BLaER1 treated with 17β-estradiol and CSF1 and Interleukin-3, amounts not matched to agents 10 nM and 100 nM (cell line): ENCODE measurements at regions not wholly inside any gene's neighbourhood (a gene's known extent, or its start where the extent isn't known, plus 50 kb on each side); places are given as distances from the start of the nearest gene placed in this dataset.

ENCODE experiments used
- H3K27ac ChIP-seq, 11 experiments: shearing (Covaris generic); formaldehyde crosslinking; 2 replicates each; pipeline ENCODE4 v1.8.1; 2022
- H3K27me3 ChIP-seq, 11 experiments: shearing (Covaris generic); formaldehyde crosslinking; 2 replicates each; pipeline ENCODE4 v1.8.1; 2022
- H3K36me3 ChIP-seq, 11 experiments: shearing (Covaris generic); formaldehyde crosslinking; 2 replicates each; pipeline ENCODE4 v1.8.1; 2022
- H3K4me1 ChIP-seq, 10 experiments: shearing (Covaris generic); formaldehyde crosslinking; 2 replicates each; pipeline ENCODE4 v1.8.1; 2022
- H3K4me2 ChIP-seq, 11 experiments: shearing (Covaris generic); formaldehyde crosslinking; 2 replicates each; pipeline ENCODE4 v1.8.1; 2022
- H3K4me3 ChIP-seq, 10 experiments: shearing (Covaris generic); formaldehyde crosslinking; 2 replicates each; pipeline ENCODE4 v1.8.1; 2022
- H3K9ac ChIP-seq, 11 experiments: shearing (Covaris generic); formaldehyde crosslinking; 2 replicates each; pipeline ENCODE4 v1.8.1; 2022
- H3K9me3 ChIP-seq, 11 experiments: shearing (Covaris generic); formaldehyde crosslinking; replicated peaks in 1 of 11; 2 replicates each; pipeline ENCODE4 v1.8.1; 2022
- H4K20me1 ChIP-seq, 11 experiments: shearing (Covaris generic); formaldehyde crosslinking; 2 replicates each; pipeline ENCODE4 v1.8.1; 2022
- Cebpa-rat ChIP-seq, 11 experiments: shearing (Covaris generic); IDR thresholded peaks; 2 replicates each; pipeline ENCODE4 v1.8.1; 2022

- TF ChIP-seq Cebpa-rat (IDR thresholded peaks at IDR 0.05): no peak
- H3K4me1 ChIP-seq: peaks cover 0 to 26% (median 16%) of the 10 kb centered on the region in 10 experiments; a peak in 14 of 20 replicates
- no peaks in the 10 kb centered on the region for H3K27me3 ChIP-seq
- no peaks in the 10 kb centered on the region; a peak in 1 of 22 replicates for H3K9me3 ChIP-seq
- no peak overlapping the region for H3K9ac ChIP-seq
- no peaks in the 10 kb centered on the region for H3K36me3 ChIP-seq
- no peak overlapping the region for H3K27ac ChIP-seq
- H4K20me1 ChIP-seq: no peaks in the 10 kb centered on the region
- H3K4me3 ChIP-seq: no peak overlapping the region
- H3K4me2 ChIP-seq: peak overlapping the region in 4 of 11 experiments; percentile 14 to 61 (median 30); a peak in 4 of 22 replicates
Measured at GRCh38 chr1:232386294-232386693, 243.6 kb downstream of the SIPA1L2 start.

- Histone ChIP-seq H3K36me3 (no peaks in the 10 kb centered on the region), H3K4me1 (peaks cover 0 to 26% (median 16%) of the 10 kb centered on the region in 10 experiments; a peak in 14 of 20 replicates), H3K27me3 (no peaks in the 10 kb centered on the region), H3K9me3 (no peaks in the 10 kb centered on the region; a peak in 1 of 22 replicates), H3K4me3 (no peak overlapping the region), H3K27ac (no peak overlapping the region), H4K20me1 (no peaks in the 10 kb centered on the region), H3K9ac (no peak overlapping the region), H3K4me2 (no peak overlapping the region)
- TF ChIP-seq Cebpa-rat (IDR thresholded peaks at IDR 0.05): no peak
Measured at GRCh38 chr1:232385221-232385620, 244.7 kb downstream of the SIPA1L2 start.

GRCh38 chr1:232384171-232384883 is 245.6 kb downstream of the SIPA1L2 start:
- Histone ChIP-seq H3K4me1 (peaks cover 0 to 26% (median 16%) of the 10 kb centered on the region in 10 experiments; a peak in 14 of 20 replicates), H3K36me3 (no peaks in the 10 kb centered on the region), H3K4me2 (no peak overlapping the region), H3K9me3 (no peaks in the 10 kb centered on the region; a peak in 1 of 22 replicates), H4K20me1 (no peaks in the 10 kb centered on the region), H3K9ac (no peak overlapping the region), H3K4me3 (no peak overlapping the region), H3K27me3 (no peaks in the 10 kb centered on the region), H3K27ac (no peak overlapping the region)
- TF ChIP-seq Cebpa-rat (IDR thresholded peaks at IDR 0.05): no peak

DNA sequence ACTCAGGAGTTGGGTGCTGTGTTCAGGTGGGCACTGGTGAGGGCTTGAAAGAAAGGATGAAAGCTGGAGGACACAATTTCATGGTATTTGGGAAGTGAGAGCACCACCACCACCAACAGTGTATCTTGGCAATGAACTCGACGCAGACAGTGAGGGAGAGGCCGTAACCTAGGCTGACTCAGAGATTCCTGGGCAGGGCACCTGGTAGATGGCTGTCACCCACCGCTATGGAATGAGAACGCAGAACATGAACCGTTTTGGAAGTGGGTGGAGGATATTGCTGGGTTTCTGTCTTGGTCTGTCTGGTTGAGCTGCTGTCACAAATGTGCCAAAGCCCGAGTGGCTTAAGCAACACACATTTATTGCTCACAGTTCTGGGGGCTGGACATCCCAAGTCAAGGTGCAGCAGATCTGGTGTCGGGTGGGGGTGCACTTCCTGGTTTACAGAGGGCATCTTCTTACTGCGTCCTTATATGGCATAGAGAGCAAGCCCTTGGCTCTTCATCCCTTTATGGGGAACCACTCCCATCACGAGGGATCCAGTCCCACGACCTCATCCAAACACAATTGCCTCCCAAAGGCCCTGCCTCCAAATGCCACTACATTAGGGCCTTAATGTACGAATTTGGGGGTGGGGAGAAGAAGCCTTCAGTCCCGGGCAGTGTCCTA is 246.3 kb downstream of the SIPA1L2 start:
- H3K4me3 ChIP-seq: no peak overlapping the region
- no peak overlapping the region for H3K27ac ChIP-seq
- H3K4me2 ChIP-seq: no peak overlapping the region
- H4K20me1 ChIP-seq: no peaks in the 10 kb centered on the region
- H3K36me3 ChIP-seq: no peaks in the 10 kb centered on the region
- no peaks in the 10 kb centered on the region for H3K27me3 ChIP-seq
- H3K9ac ChIP-seq: no peak overlapping the region
- no peak for TF ChIP-seq Cebpa-rat (IDR thresholded peaks at IDR 0.05)
- H3K9me3 ChIP-seq: no peaks in the 10 kb centered on the region
- H3K4me1 ChIP-seq: peaks cover 0 to 24% (median 14%) of the 10 kb centered on the region in 10 experiments; a peak in 14 of 20 replicates

- Histone ChIP-seq H3K9me3 (no peaks in the 10 kb centered on the region), H3K4me3 (no peak overlapping the region), H3K27ac (no peak overlapping the region), H3K4me1 (peaks cover 0 to 15% (median 7%) of the 10 kb centered on the region in 10 experiments; a peak in 10 of 20 replicates), H3K36me3 (no peaks in the 10 kb centered on the region), H3K4me2 (no peak overlapping the region), H3K9ac (no peak overlapping the region), H4K20me1 (no peaks in the 10 kb centered on the region), H3K27me3 (no peaks in the 10 kb centered on the region)
- TF ChIP-seq Cebpa-rat (IDR thresholded peaks at IDR 0.05): no peak
Measured at GRCh38 chr1:232382671-232383070, 247.3 kb downstream of the SIPA1L2 start.

DNA sequence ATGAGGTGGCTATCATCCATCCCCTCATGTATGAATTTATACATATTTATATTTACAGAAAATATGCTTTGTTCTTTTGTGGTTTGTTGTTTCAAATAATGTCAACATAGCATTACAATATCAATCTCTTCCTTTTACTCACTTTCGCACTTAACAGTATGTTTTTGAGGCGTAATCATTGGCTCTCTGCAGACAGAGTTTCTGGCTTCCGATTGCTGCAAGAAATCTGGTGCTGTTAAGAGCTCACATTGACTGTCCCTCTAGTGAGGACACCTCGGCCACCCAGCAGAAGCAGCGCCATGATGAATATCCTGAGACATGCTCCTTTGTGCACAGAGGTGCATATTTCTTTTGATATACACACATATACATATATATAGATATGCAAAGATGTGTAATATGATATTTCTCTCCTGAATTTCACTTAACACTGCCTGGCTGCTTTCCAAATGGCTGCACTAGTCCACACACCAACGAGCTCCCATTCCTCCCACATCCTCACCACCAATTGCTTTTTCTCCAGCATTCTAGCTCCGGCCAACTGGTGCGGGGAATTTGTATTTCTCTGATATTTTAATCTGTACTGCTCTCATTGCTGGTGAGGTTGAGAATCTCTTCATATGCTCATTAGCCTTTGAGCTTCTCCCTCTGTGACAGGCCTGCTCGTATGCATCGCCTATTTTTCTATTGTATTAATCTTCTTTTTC is 248.4 kb downstream of the SIPA1L2 start:
- no peaks in the 10 kb centered on the region for H3K9me3 ChIP-seq
- H3K4me1 ChIP-seq: peaks cover 0 to 4% (median under 1%) of the 10 kb centered on the region in 10 experiments; a peak in 6 of 20 replicates
- no peaks in the 10 kb centered on the region for H3K36me3 ChIP-seq
- TF ChIP-seq Cebpa-rat (IDR thresholded peaks at IDR 0.05): no peak
- H3K27ac ChIP-seq: no peak overlapping the region
- H4K20me1 ChIP-seq: no peaks in the 10 kb centered on the region
- no peak overlapping the region for H3K9ac ChIP-seq
- no peak overlapping the region for H3K4me2 ChIP-seq
- no peaks in the 10 kb centered on the region for H3K27me3 ChIP-seq
- H3K4me3 ChIP-seq: no peak overlapping the region

DNA sequence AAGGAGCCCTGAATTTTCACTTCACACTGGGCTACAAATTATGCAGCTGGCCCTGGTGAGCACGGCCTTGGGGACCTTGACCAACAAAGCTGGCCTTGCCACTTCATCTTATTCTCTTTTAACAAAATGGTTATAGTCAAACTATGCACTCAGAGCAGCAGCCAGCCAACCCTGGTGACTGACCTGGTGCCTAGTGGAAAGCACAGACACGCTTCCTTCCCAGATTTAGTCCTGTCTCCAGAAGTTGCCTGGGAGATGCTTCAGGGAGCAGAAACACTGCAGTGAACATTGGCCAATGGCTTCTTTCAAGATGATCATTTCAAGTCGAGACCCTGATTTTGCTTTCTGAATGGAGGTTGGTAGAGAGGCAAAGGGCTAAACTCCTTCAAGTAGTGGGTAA is 249.3 kb downstream of the SIPA1L2 start:
- H3K27me3 ChIP-seq: no peaks in the 10 kb centered on the region
- H4K20me1 ChIP-seq: no peaks in the 10 kb centered on the region
- no peak overlapping the region for H3K27ac ChIP-seq
- no peak overlapping the region for H3K4me3 ChIP-seq
- no peaks in the 10 kb centered on the region for H3K4me1 ChIP-seq
- H3K36me3 ChIP-seq: no peaks in the 10 kb centered on the region
- H3K9me3 ChIP-seq: no peaks in the 10 kb centered on the region
- no peak overlapping the region for H3K9ac ChIP-seq
- no peak overlapping the region for H3K4me2 ChIP-seq
- TF ChIP-seq Cebpa-rat (IDR thresholded peaks at IDR 0.05): no peak

DNA sequence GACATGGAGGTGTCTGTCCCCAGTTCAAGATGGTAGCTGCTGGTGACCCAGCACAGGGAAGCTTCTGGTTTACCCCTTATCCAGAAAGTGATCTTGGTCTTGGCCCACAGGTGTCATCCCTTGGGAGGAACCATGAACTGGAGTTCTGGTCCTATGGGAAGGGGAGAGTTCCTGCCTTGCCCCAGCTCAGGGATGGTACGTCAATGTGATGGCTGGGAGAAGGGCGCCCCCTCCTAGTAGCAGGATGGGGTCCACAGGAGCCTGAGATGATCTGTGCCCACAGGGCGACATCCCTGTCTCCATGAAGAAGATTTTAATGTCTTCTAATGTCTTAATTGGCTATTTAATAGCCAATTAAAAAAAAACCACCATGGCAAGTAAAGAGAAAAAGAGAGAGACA is 249.8 kb downstream of the SIPA1L2 start:
- TF ChIP-seq Cebpa-rat (IDR thresholded peaks at IDR 0.05): no peak
- H3K36me3 ChIP-seq: no peaks in the 10 kb centered on the region
- H3K9me3 ChIP-seq: no peaks in the 10 kb centered on the region
- no peaks in the 10 kb centered on the region for H3K4me1 ChIP-seq
- H3K27ac ChIP-seq: no peak overlapping the region
- H3K4me3 ChIP-seq: no peak overlapping the region
- H4K20me1 ChIP-seq: no peaks in the 10 kb centered on the region
- H3K27me3 ChIP-seq: no peaks in the 10 kb centered on the region
- no peak overlapping the region for H3K9ac ChIP-seq
- H3K4me2 ChIP-seq: no peak overlapping the region

GRCh38 chr1:232379063-232379434 is 250.9 kb downstream of the SIPA1L2 start:
- no peaks in the 10 kb centered on the region for H4K20me1 ChIP-seq
- H3K4me3 ChIP-seq: no peak overlapping the region
- no peak overlapping the region for H3K27ac ChIP-seq
- H3K9me3 ChIP-seq: no peaks in the 10 kb centered on the region
- no peaks in the 10 kb centered on the region for H3K4me1 ChIP-seq
- H3K9ac ChIP-seq: no peak overlapping the region
- no peak for TF ChIP-seq Cebpa-rat (IDR thresholded peaks at IDR 0.05)
- H3K27me3 ChIP-seq: no peaks in the 10 kb centered on the region
- H3K36me3 ChIP-seq: no peaks in the 10 kb centered on the region
- no peak overlapping the region for H3K4me2 ChIP-seq
